ENCODE measurements at regions not wholly inside any gene's neighbourhood (a gene's known extent, or its start where the extent isn't known, plus 50 kb on each side); places are given as distances from the start of the nearest gene placed in this dataset.

DNA sequence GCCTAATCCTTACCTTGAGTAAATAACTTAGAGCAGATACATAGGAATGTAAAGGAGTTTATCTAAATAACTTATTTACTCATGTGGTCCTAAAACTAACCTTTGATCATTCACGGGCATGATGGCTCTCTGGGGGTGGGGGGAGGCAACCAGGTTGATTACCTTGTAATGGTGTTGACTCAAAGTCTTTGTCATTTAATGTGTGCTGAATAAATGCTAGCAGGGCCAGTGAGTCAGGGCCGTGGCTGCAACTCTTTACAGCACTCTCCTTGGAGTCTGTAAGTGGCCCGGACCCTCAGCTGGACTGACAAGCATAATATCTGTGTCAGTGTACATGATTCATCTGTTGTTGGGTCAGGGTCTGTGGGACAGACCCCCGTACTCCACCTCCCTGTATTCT is 203.0 kb downstream of the EPM2A start:
- TF ChIP-seq POLR2A (IDR thresholded peaks at IDR 0.05; ENCODE audit: low read length) (no peak), GATA1 (IDR thresholded peaks at IDR 0.05; ENCODE audit: low read depth, low read length) (no peak)
